Stimulated activated CD4-positive, alpha-beta T cell treated with anti-CD3 and anti-CD28 coated beads, Interleukin-4, amount 100 ng/mL, for 24 hours (primary cell): ENCODE measurements at regions not wholly inside any gene's neighbourhood (a gene's known extent, or its start where the extent isn't known, plus 50 kb on each side); places are given as distances from the start of the nearest gene placed in this dataset.

ENCODE experiments used
- DNase-seq: peaks from one replicate; pipeline ENCODE4 v3.0.0-alpha.2; 2020

- DNase-seq = no peak
Measured at GRCh38 chr4:181969151-181969550, 274.1 kb upstream of the TENM3 start.

- no peak for DNase-seq
Measured at GRCh38 chr4:181970366-181970765, 272.8 kb upstream of the TENM3 start.

DNA sequence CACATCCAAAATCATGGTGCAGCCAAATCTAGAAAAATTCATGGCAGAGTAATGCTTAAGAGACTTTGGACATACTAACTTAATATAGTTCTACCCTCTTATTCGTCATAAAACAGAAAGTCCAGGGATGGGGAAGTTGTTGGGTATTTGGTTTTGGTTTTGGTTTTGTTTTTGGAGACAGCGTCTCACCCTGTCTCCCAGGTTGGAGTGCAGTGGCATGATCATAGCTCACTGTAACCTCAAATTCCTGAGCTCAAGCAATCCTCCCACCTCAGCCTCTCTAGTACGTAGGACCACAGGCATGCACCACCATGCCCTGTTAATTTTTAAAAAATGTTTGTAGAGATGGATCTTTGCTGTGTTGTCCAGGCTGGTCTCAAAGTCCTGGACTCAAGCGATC, 271.8 kb upstream of the TENM3 start:
- no peak for DNase-seq

DNA sequence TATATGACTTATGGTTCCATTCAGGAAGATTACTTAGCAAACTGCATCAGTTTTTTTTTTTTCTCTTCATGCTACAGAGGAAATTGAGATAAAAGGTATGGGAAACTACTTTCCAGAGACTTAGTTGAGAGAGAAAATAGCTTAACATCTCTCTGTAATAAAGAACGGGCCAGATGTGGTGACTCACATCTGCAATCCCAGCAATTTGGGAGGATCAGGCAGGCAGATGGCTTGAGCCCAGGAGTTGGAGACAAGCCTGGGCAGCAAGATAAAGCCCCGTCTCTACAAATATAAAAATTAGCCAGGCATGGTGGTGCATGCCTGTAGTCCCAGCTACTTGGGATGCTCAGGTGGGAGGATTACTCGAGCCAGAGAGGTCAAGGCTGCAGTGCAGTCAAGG, 271.2 kb upstream of the TENM3 start:
- no peak for DNase-seq

- no peak for DNase-seq
Measured at GRCh38 chr4:181976764-181977163, 266.4 kb upstream of the TENM3 start.

GRCh38 chr4:181982437-181982836, 260.8 kb upstream of the TENM3 start:
- DNase-seq = no peak

- no peak for DNase-seq
Measured at GRCh38 chr4:181982856-181983255, 260.3 kb upstream of the TENM3 start.

GRCh38 chr4:181987392-181987791, 255.8 kb upstream of the TENM3 start:
- DNase-seq = no peak

DNA sequence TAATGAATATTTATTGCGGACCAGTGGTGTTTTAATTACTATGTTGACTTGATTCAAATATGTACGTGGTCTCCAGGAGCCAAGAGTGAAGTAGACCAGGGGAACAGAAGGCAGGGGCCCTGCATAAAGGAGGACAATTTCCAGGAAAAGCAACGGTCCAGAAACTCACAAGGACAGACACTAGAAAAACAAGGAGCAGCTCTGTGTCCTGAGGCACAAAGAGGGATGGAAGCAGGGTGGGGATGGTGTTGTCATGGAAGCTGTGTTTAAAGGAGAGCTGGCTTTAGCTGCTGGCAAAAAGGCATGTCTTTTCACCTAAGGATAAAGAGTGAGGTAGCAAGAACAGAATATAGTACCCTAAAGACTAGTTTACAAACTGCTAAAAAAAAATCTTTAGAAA, 254.1 kb upstream of the TENM3 start:
- DNase-seq = no peak

GRCh38 chr4:181991369-181992108, 251.7 kb upstream of the TENM3 start:
- no peak for DNase-seq

DNA sequence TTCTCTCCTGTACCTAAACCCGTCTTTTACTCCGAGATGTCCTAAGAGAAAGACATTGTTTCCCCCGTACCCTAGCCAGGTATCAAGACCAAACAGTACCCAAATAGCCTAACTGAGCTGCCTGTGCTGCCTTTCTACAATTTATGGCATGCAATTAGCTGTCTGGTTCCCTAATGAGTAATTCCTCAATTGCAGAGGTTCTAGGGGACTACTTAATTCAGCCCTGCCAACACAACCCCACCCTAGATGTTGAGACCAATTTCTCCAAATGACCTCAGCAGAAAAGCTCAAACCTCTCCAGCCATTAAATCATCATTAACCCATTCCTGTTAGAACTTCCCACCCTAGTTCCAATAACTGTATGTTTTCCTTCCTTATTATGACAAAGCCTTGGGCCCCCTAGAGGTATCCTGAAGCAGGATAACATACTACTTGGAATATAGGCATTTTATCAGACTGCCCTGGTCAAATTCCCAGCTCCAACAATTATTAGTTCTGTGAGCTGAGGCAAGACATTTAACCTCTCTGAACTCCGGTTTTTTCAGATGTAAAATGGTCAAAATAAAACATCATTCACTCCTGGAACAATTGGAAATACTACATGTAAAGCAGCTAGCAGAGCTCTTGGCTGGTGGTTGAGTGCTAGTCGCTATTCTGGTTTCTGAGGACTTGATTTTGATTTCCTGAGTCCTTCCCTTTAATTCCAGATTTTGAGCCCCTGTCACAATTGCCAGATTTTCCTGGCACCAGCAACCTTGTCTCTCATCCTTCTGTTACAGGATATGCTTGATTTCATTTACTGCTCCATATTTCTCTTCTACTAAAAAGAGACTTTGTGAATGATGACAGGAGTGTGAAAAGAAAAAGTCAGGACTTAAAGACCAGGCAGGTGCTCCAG, 244.6 kb upstream of the TENM3 start:
- no peak for DNase-seq

DNA sequence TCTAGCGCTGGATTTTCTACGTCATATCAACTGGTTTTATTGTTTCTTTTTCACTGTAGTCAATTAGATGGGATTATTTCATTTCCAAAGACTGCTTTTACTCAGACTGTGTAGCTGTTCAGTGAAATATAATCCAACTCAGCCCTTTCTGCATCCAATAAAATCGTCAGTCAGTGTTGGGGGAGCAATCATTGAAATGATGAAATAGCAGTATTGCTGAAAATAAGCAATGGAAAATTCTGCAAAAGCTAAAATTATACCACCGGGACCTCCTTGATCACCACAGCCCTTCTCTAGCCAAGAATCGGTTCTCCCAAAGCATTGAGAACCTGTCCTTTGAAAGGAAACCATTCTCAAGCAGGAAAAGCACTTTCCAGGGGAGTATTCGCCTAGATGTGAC, 243.1 kb upstream of the TENM3 start:
- no peak for DNase-seq

DNA sequence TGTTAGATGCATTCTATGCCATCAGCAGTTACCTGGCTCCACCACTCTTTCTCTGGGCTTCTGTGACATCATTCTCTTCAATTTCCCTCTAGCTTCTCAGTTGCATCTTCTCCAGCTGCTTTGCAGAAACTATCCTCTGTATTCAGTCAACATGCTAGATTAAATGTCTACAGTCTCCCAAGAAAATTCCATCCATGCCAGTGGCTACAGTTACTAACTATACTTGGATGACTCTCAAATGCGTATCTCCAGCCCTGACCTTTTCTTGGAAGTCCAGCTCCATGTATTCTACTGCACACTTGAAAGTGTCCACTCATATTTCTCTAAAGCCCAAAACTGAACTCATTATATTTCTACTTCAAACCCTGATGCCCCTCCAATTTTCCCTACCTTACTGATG, 232.3 kb upstream of the TENM3 start:
- no peak for DNase-seq

GRCh38 chr4:182014164-182014563, 229.0 kb upstream of the TENM3 start:
- DNase-seq = no peak

- DNase-seq = no peak
Measured at GRCh38 chr4:182015014-182015413, 228.2 kb upstream of the TENM3 start.

- DNase-seq = no peak
Measured at GRCh38 chr4:182015893-182016292, 227.3 kb upstream of the TENM3 start.

- DNase-seq = no peak
Measured at GRCh38 chr4:182017038-182017437, 226.2 kb upstream of the TENM3 start.

DNA sequence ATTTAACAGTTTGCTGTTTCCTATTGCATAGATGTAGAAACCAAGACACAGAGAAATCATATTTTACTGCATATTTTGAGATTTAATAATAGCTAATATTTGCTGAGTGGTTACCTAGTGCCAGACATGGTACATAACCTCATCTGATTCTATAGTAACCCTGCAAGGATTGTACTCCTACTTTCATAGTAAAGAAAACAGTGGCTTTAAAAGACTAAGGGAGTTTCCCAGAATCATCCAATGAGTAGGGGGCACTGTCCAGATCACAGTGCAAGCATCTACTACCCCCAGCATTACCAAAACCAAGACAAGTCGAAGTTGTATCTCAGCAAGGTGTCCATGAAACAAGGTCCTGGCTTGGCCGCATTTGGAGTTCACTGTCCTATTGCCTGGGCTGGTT, 224.5 kb upstream of the TENM3 start:
- DNase-seq = no peak

DNA sequence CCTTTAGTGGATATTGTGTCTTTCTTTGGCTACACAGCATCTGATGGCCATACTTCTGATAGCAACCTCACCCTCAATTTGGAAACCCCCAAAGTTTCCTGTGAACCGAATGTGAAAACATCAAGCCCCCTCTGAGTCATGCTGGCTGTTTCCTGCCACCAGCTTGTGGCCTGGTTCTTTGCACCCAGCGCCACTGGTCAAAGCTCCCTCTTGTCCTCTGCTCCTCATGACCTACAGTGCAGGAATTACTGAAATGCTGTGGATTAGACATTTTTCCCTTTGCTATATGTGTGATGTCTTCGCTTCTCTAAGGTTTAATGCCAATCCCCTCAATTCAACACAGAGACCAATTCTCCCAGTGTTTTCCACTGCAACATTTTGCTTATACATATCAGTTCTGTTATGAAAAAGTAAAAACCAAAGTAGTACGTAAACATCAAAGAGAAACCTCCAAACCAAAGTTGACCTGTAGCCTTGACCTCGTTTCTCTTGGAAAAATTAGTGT, 224.0 kb upstream of the TENM3 start:
- DNase-seq = no peak

- no peak for DNase-seq
Measured at GRCh38 chr4:182022909-182023308, 220.3 kb upstream of the TENM3 start.

DNA sequence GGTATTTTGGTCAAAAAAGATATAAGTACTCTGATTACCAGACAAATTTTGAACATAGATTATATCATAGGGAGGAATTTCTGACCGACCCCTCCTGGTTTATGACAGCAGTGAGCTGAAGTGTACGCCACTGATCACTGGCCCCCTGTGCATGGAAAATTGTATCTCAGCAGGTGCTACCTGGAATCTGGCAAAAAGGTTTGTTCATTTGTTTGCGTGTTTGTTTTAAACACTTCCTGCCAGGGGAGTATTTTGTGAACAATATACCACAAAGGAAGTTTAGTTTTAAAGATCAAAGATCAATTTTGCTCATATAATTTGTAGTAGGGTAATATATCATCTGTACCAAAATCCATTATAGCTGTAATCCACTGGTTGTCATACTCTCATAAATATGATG, 219.7 kb upstream of the TENM3 start:
- DNase-seq = no peak

- DNase-seq = no peak
Measured at GRCh38 chr4:182042945-182043344, 200.3 kb upstream of the TENM3 start.

GRCh38 chr4:182048871-182049270, 194.3 kb upstream of the TENM3 start:
- no peak for DNase-seq

GRCh38 chr4:182056866-182057265, 186.3 kb upstream of the TENM3 start:
- DNase-seq = no peak
